ENCODE measurements at regions not wholly inside any gene's neighbourhood (a gene's known extent, or its start where the extent isn't known, plus 50 kb on each side); places are given as distances from the start of the nearest gene placed in this dataset.

DNA sequence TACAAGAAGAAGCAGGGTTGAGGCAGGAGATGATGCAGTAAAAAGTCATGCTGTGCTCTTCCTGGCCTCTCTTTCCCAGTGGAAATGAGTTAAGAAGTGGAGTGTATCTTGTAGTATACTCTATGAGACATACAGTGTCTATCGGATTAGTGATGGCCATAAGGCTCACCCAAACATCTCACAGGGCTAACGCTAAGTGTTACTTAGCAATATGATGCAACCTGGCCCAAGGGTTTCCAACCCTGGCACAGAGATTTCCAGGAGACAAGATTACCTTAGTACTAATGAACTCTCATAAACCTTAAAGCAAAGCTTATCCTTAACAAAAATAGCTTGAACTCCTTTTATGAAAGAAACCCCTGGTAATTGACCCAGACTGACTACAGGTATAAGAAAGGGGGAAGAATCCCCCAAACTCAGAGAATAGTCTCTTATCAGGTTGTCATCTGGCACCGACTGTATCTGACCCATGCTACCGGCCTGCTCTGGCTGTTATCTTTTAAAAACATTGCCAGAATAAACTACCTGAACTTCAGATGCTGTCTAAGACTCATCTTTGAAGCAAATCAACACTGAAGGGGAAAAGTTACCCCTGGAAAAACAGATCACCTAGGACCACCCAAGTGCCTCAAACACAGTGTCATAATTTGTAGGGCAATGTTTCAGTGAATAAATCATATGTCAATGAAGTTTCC lies 1002.0 kb downstream of the REEP3 start:
- TF ChIP-seq, protein P1, sequence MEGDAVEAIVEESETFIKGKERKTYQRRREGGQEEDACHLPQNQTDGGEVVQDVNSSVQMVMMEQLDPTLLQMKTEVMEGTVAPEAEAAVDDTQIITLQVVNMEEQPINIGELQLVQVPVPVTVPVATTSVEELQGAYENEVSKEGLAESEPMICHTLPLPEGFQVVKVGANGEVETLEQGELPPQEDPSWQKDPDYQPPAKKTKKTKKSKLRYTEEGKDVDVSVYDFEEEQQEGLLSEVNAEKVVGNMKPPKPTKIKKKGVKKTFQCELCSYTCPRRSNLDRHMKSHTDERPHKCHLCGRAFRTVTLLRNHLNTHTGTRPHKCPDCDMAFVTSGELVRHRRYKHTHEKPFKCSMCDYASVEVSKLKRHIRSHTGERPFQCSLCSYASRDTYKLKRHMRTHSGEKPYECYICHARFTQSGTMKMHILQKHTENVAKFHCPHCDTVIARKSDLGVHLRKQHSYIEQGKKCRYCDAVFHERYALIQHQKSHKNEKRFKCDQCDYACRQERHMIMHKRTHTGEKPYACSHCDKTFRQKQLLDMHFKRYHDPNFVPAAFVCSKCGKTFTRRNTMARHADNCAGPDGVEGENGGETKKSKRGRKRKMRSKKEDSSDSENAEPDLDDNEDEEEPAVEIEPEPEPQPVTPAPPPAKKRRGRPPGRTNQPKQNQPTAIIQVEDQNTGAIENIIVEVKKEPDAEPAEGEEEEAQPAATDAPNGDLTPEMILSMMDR (IDR thresholded peaks at IDR 0.05; ENCODE audit: insufficient read depth, missing control alignments), result no peak
- DNase-seq (ENCODE audit: insufficient read length, low spot score), result no peak
- no peak for FAIRE-seq

DNA sequence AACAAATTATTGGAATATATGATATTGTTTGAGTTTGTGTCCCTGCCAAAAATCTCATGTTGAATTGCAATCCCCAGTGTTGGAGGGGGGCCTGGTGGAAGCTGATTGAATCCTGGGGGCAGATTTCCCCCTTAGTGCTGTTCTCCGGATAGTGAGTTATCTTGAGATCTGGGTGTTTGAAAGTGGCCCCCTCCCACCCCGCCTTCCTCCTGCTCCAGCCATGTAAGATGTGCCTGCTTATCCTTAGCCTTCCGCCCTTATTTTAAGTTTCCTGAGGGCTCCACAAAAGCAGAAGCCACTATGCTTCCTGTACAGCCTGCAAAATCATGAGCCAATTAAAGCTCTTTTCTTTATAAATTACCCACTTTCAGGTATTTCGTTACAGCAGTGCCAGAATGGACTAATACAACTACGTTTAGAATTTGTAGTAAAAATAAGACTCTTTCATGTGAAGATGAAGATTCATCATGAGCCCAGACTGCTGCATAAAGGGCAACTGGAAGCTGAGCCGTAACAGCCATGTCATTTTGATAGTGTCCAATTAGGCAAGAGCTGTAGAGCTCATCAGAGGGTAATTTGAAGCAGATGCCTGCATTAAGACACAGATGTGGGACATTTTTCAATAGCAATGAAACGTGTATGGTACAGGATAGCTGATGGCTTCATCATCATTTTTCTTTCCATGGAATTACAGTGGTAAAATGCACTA lies 1007.2 kb downstream of the REEP3 start:
- DNase-seq (ENCODE audit: insufficient read length, low spot score), result no peak
- FAIRE-seq, result no peak
- TF ChIP-seq, protein P1 (IDR thresholded peaks at IDR 0.05; ENCODE audit: insufficient read depth, missing control alignments), result no peak

DNA sequence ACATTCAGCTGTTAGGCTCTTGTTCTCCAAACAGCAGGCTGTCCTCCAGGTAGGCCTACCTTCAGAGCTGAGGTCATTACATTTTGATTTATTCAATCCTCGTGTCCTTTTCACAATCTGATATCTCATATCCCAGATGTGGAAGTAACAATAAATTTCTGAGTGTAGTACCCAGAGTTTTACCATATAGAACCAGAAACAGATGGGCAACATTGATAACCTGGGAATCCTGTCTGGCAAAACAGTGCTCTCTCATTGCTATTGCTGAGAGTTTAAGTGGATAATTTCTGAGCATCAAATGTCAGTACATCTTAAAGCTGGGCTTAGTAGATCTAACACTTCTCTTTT lies 1007.8 kb downstream of the REEP3 start:
- no peak for FAIRE-seq
- no peak for DNase-seq (ENCODE audit: insufficient read length, low spot score)
- TF ChIP-seq, protein P1 (IDR thresholded peaks at IDR 0.05; ENCODE audit: insufficient read depth, missing control alignments), result no peak

DNA sequence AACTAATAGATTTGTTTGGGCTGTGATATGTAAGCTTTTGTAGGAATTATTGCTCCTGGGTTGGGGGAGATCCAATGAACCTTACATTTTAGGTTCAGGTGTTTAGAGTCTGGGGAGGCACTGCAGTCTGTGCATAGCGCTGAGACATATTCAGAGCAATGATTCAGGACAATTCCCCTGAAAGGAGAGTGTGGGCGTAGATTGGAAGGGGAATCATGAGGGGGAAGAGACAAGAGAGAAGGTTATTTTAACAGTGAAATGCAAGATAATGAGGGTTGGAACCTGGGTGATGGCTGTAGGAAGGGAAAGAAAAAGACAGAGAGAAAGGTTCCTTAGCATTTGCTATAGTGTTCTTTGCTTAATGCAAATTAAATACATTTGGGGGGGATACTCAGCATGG lies 1013.4 kb downstream of the REEP3 start:
- FAIRE-seq, result no peak
- TF ChIP-seq, protein P1 (IDR thresholded peaks at IDR 0.05; ENCODE audit: insufficient read depth, missing control alignments), result no peak
- no peak for DNase-seq (ENCODE audit: insufficient read length, low spot score)

DNA sequence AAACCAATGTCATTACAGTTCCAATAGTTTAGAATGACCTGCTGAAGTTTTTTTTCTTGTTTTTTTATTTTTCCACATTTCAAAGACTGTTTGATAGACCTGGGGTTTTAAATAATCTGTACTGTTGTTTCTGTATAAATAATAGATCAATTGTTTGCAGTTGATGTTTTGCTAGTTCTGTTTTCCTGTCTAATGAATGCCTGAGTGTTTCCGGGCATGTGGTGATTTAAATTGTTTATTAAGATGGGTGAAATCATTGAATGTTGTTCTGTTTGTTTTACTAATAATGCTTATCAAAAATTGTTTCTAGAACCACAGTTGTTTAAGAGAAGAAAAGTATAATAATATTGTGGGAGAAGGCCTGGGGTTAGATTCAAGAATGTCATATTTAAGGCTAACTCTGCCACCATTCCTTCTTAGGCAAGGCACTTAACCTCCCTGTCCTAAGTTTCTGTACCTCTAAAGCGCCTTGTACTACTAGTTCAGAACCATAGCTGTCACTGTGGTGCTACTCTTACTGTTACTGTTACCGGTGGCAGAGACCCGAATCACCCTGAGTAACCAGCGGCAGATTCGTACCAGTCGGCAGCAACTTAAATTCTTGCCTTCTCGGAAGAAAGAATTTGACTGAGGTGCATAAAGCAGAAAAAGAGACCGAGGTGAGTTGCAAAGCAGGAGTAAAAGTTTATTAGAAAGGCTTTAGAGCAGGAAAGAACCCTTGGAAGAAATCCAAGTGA lies 1014.1 kb downstream of the REEP3 start:
- FAIRE-seq (no peak), DNase-seq (ENCODE audit: insufficient read length, low spot score) (no peak)
- TF ChIP-seq, protein P1 (IDR thresholded peaks at IDR 0.05; ENCODE audit: insufficient read depth, missing control alignments), result no peak

DNA sequence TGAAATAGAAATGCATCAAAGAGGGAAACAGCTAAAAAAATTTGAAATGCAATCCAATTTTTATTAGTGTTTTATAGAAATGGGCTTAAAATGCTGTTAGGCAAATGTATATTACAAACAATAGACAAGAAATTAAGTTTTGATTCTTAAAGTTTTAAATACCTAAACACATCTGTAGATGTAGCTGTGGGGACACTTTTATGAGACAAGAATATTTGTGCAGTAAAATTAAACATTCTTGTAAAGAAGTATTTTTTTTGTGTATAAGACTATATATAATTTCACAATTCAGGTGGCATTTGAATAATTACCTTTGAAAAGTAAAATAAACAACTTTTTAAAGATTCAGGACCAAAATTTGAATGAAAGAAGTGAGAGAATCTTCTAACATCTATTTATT lies 1015.9 kb downstream of the REEP3 start:
- FAIRE-seq (no peak), DNase-seq (ENCODE audit: insufficient read length, low spot score) (no peak)
- TF ChIP-seq, protein P1 (IDR thresholded peaks at IDR 0.05; ENCODE audit: insufficient read depth, missing control alignments), result no peak

Measured in D721Med (cell line).